HFFc6 (cell line): ENCODE measurements at regions not wholly inside any gene's neighbourhood (a gene's known extent, or its start where the extent isn't known, plus 50 kb on each side); places are given as distances from the start of the nearest gene placed in this dataset.

Experiments
- DNase-seq: peaks from one replicate; pipeline ENCODE4 v3.0.0-alpha.2; 2018
- H3K27ac Mint-ChIP-seq: 2 replicates; pipeline ENCODE4 v1.8.0; 2020; ENCODE audit warnings: mild to moderate bottlenecking, mixed read lengths
- H3K27me3 Mint-ChIP-seq: 2 replicates; pipeline ENCODE4 v1.8.0; 2021; ENCODE audit warnings: mild to moderate bottlenecking, moderate library complexity, mixed read lengths; ENCODE audit not compliant: insufficient read depth
- H3K36me3 Mint-ChIP-seq: 2 replicates; pipeline ENCODE4 v1.8.0; 2021; ENCODE audit warnings: low read depth, mixed read lengths
- H3K4me1 Mint-ChIP-seq: 2 replicates; pipeline ENCODE4 v1.8.0; 2020; ENCODE audit warnings: low read depth, mixed read lengths
- H3K4me3 Mint-ChIP-seq: 2 replicates; pipeline ENCODE4 v1.8.0; 2020; ENCODE audit warnings: mild to moderate bottlenecking, moderate library complexity, mixed read lengths
- H3K9me3 Mint-ChIP-seq: 2 replicates; pipeline ENCODE4 v1.8.0; 2020; ENCODE audit warnings: mild to moderate bottlenecking, mixed read lengths
- TF ChIP-seq, protein P1 (sequence below): fragments of 200-600 bp; sonication (generic); IDR thresholded peaks from 2 replicates; pipeline ENCODE4 v1.5.0; 2021; ENCODE audit warnings: antibody characterized with exemption, mild to moderate bottlenecking

DNA sequence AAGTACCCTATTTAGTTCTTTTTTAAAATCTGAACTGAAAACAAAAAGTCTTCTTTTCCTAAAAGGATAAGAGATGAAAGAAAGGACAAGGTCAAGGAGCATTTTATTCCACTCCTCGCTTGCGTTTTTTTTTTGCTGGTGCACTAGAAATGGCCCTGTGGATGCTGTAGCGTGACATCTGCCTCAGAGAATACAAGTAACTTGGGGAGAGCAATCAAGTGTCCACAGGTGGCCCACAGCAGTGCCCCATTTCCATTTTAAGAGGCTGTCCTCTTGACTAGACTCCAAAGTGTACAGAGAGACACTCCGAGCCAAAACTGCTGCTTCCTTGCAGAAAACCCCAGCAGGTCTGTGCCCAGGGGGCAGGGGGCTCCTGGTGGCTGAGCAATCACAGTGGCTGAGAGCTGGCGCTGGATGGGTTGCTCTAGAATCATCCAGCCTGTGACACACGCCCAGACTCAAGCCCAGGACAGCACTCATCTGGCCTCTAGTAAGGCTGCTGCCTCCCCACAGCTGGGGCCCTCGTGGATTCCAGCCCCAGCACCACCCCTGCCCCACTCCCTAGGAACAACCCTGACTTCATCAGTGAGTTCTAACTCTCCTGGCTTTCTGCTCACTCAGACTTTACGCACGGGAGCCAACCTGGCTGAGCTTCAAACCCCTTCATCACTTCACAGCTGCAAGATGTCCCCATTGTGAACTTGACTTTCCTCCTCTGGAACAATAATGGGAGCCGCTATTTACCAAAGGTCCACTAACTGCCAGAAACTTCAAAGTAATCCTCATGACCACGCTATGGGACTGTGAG, 71.1 kb upstream of the SPATA12 start:
- no peak overlapping the region for H3K27ac Mint-ChIP-seq
- H3K4me3 Mint-ChIP-seq, result 0 out of 2 replicates have a peak overlapping the region, but pooled peaks have one; percentile 6
- no peaks in the 10 kb centered on the region for H3K9me3 Mint-ChIP-seq
- TF ChIP-seq, protein P1, sequence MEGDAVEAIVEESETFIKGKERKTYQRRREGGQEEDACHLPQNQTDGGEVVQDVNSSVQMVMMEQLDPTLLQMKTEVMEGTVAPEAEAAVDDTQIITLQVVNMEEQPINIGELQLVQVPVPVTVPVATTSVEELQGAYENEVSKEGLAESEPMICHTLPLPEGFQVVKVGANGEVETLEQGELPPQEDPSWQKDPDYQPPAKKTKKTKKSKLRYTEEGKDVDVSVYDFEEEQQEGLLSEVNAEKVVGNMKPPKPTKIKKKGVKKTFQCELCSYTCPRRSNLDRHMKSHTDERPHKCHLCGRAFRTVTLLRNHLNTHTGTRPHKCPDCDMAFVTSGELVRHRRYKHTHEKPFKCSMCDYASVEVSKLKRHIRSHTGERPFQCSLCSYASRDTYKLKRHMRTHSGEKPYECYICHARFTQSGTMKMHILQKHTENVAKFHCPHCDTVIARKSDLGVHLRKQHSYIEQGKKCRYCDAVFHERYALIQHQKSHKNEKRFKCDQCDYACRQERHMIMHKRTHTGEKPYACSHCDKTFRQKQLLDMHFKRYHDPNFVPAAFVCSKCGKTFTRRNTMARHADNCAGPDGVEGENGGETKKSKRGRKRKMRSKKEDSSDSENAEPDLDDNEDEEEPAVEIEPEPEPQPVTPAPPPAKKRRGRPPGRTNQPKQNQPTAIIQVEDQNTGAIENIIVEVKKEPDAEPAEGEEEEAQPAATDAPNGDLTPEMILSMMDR, result peak; percentile 68
- no peak for DNase-seq
- H3K27me3 Mint-ChIP-seq, result peaks cover 25% of the 10 kb centered on the region
- no peaks in the 10 kb centered on the region for H3K36me3 Mint-ChIP-seq
- peaks cover 29% of the 10 kb centered on the region for H3K4me1 Mint-ChIP-seq

DNA sequence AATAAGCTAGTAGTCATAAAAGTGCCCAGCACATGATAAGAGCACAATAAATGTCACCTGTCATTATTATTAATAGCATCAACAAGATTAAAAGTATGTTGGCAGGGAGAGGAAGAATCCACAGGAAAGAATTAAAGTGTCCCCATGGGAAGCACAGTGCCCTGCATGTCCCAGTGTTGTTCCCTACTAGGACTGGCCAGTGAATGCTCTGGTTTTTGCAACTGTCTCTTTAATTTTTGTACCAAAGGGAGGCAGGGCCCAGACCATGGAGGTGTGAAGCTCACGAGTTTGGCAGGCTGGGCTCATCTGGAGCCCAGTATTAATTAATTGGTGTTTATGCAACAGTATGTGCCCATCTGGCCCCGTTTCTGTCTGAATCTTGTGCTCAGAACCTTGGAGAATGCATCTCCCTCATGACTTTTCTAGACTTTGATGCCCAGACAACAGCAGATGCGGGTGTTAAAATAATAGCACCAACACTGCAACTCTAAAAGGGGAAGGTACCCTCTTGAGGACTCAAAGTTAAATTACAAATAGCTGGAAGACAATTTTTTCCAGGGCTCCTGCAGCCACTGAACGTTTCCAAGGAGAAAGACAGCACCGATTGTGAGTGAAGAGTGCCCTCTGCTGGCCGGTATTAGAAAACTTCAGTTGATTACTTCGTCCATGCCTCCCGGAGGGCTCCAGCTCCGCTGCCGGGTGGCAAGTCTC, 71.9 kb upstream of the SPATA12 start:
- peak; percentile 59 for DNase-seq
- Mint-ChIP-seq H3K4me3 (0 out of 2 replicates have a peak overlapping the region, but pooled peaks have one; percentile 6), H3K36me3 (no peaks in the 10 kb centered on the region), H3K27ac (no peak overlapping the region), H3K9me3 (no peaks in the 10 kb centered on the region), H3K4me1 (peaks cover 29% of the 10 kb centered on the region), H3K27me3 (peaks cover 25% of the 10 kb centered on the region)
- TF ChIP-seq, protein P1, result peak; percentile 98

DNA sequence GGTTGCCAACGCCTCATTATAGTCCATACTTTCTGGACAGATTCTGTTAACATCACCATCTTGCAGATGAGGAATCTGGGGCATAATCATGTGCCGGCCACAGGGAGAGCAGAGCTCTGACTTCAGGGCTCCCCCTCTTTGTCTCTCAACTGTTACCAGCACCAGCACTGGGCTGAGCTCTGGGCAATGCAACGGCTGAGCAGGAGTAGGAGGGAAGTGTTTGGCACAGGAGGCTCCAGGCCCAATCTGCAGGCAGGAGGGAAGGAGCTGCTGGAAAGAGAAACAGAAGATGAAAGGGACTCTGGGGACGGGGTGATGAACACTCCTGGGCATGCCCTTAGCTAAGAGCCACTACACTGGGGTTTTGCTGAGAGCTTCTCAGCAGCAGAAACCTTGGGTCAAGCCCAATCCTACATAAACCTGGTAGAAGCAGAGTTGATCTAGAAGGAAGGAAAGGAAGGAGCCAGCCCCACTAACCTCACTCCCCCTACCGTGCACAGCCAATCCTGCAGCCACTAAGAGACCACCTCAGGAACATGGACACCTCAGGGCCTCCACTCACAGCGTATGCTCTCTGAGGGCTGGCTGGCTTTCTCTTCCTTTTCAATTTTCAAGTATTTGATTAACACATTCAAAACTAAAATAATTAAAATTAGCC, 73.1 kb upstream of the SPATA12 start:
- H3K9me3 Mint-ChIP-seq, result no peaks in the 10 kb centered on the region
- DNase-seq, result no peak
- H3K4me1 Mint-ChIP-seq, result peaks cover 33% of the 10 kb centered on the region
- H3K27me3 Mint-ChIP-seq, result peaks cover 18% of the 10 kb centered on the region
- TF ChIP-seq, protein P1, result peak; percentile 50
- no peak overlapping the region for H3K4me3 Mint-ChIP-seq
- no peak overlapping the region for H3K27ac Mint-ChIP-seq
- no peaks in the 10 kb centered on the region for H3K36me3 Mint-ChIP-seq

DNA sequence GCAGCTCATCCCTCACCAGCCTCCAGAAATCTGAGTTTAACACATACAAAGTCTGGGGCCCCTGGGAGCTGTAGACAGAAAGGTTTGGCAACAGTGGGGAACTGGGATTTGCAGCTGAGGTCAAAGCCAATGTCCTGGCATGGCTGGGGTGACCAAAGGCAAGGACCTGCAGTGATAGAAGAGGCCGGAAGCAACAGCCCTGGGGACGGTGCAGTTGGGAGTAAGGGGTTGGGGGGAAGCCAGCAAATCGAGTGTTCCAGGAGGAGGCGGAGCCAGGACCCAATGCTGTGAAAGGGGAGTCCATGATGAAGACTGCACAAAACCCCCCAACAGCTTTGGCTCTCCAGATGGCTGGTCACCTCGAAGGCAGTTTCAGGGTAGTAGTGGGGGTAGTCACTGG, 74.1 kb upstream of the SPATA12 start:
- Mint-ChIP-seq H3K9me3 (no peaks in the 10 kb centered on the region), H3K4me3 (no peak overlapping the region), H3K27ac (no peak overlapping the region), H3K27me3 (peaks cover 13% of the 10 kb centered on the region), H3K4me1 (peaks cover 43% of the 10 kb centered on the region), H3K36me3 (no peaks in the 10 kb centered on the region)
- DNase-seq, result no peak
- TF ChIP-seq, protein P1, result no peak

DNA sequence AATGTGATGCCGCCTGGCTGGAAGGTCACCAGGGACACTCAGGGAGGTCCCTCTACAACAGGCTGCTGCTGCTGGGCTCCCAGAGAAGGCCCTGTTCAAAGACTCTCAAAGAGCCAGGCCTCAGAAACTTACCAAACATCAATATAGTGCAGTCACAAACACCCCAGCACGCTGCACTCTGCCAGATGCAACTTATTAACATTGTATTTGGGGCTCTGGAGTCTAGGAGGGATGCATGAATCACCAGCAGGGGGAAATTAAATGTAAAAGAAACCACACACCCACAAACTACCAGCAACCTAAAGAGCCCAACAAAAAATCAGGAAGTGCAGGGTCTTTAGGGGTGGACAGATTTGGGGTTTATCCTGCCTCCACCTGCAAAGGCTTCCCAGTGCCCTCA, 74.6 kb upstream of the SPATA12 start:
- TF ChIP-seq, protein P1, result peak; percentile 43
- Mint-ChIP-seq H3K4me3 (no peak overlapping the region), H3K27ac (no peak overlapping the region), H3K36me3 (no peaks in the 10 kb centered on the region), H3K27me3 (peaks cover 9% of the 10 kb centered on the region), H3K9me3 (no peaks in the 10 kb centered on the region), H3K4me1 (peaks cover 48% of the 10 kb centered on the region)
- DNase-seq, result peak; percentile 16
